ENCODE measurements at regions not wholly inside any gene's neighbourhood (a gene's known extent, or its start where the extent isn't known, plus 50 kb on each side); places are given as distances from the start of the nearest gene placed in this dataset.
"Not testable (repeated sequence)": the region's sequence is repeated elsewhere in the genome, so short reads cannot be mapped to it uniquely, and the experiment has no call there.

GRCh38 chr11:112620621-112621394 lies 340.4 kb upstream of the NCAM1 start:
- H3K27me3 ChIP-seq, result no peaks in the 10 kb centered on the region
- intact Hi-C loops (cut with DNase I), result no loop called here
- H3K4me3 ChIP-seq, result no peak overlapping the region
- no peaks in the 10 kb centered on the region for H3K9me3 ChIP-seq
- no peak overlapping the region for H3K27ac ChIP-seq
- H3K4me1 ChIP-seq, result no peaks in the 10 kb centered on the region
- H3K36me3 ChIP-seq, result no peaks in the 10 kb centered on the region
- TF ChIP-seq CTCF (IDR thresholded peaks at IDR 0.05), result no peak
- no peak for DNase-seq
- no peak overlapping the region for H3K9ac ChIP-seq (ENCODE audit: low read depth in 2 of 2, low read length in 2 of 2)

GRCh38 chr11:112623057-112623456 lies 338.2 kb upstream of the NCAM1 start:
- H3K9ac ChIP-seq (ENCODE audit: low read depth in 2 of 2, low read length in 2 of 2), result no peak overlapping the region
- no peaks in the 10 kb centered on the region for H3K36me3 ChIP-seq
- intact Hi-C loops (cut with DNase I), result no loop called here
- H3K4me3 ChIP-seq, result no peak overlapping the region
- no peaks in the 10 kb centered on the region for H3K9me3 ChIP-seq
- H3K27me3 ChIP-seq, result no peaks in the 10 kb centered on the region
- H3K4me1 ChIP-seq, result no peaks in the 10 kb centered on the region
- no peak for TF ChIP-seq CTCF (IDR thresholded peaks at IDR 0.05)
- H3K27ac ChIP-seq, result no peak overlapping the region
- no peak for DNase-seq

GRCh38 chr11:112624431-112624830 lies 336.8 kb upstream of the NCAM1 start:
- no peak overlapping the region for H3K9ac ChIP-seq (ENCODE audit: low read depth in 2 of 2, low read length in 2 of 2)
- no peak overlapping the region for H3K27ac ChIP-seq
- intact Hi-C loops (cut with DNase I), result no loop called here
- H3K9me3 ChIP-seq, result no peaks in the 10 kb centered on the region
- no peak for TF ChIP-seq CTCF (IDR thresholded peaks at IDR 0.05)
- DNase-seq, result no peak
- no peak overlapping the region for H3K4me3 ChIP-seq
- no peaks in the 10 kb centered on the region for H3K36me3 ChIP-seq
- H3K27me3 ChIP-seq, result no peaks in the 10 kb centered on the region
- no peaks in the 10 kb centered on the region for H3K4me1 ChIP-seq

GRCh38 chr11:112624971-112625370 lies 336.2 kb upstream of the NCAM1 start:
- H3K27ac ChIP-seq; H3K9me3 ChIP-seq; H3K27me3 ChIP-seq; H3K4me3 ChIP-seq; H3K36me3 ChIP-seq; H3K9ac ChIP-seq (ENCODE audit: low read depth in 2 of 2, low read length in 2 of 2); H3K4me1 ChIP-seq; intact Hi-C loops (cut with DNase I); DNase-seq: not testable (repeated sequence)

GRCh38 chr11:112625814-112626213 lies 335.4 kb upstream of the NCAM1 start:
- no peak overlapping the region for H3K4me3 ChIP-seq
- H3K4me1 ChIP-seq, result no peaks in the 10 kb centered on the region
- H3K9ac ChIP-seq (ENCODE audit: low read depth in 2 of 2, low read length in 2 of 2), result no peak overlapping the region
- H3K27me3 ChIP-seq, result no peaks in the 10 kb centered on the region
- intact Hi-C loops (cut with DNase I), result no loop called here
- H3K36me3 ChIP-seq, result no peaks in the 10 kb centered on the region
- DNase-seq, result no peak
- no peaks in the 10 kb centered on the region for H3K9me3 ChIP-seq
- H3K27ac ChIP-seq, result no peak overlapping the region
- TF ChIP-seq CTCF (IDR thresholded peaks at IDR 0.05), result no peak

- Histone ChIP-seq H3K36me3 (no peaks in the 10 kb centered on the region), H3K4me1 (no peaks in the 10 kb centered on the region), H3K27me3 (no peaks in the 10 kb centered on the region), H3K4me3 (no peak overlapping the region), H3K27ac (no peak overlapping the region), H3K9ac (ENCODE audit: low read depth in 2 of 2, low read length in 2 of 2) (no peak overlapping the region), H3K9me3 (no peaks in the 10 kb centered on the region)
- intact Hi-C loops (cut with DNase I), result no loop called here
- DNase-seq, result no peak
- no peak for TF ChIP-seq CTCF (IDR thresholded peaks at IDR 0.05)
These were observed 334.5 kb upstream of the NCAM1 start for GRCh38 chr11:112626731-112627130.

All from colonic mucosa (tissue), 4 donors.